GM12878 (cell line): ENCODE measurements at regions not wholly inside any gene's neighbourhood (a gene's known extent, or its start where the extent isn't known, plus 50 kb on each side); places are given as distances from the start of the nearest gene placed in this dataset.

Source experiments
- ATAC-seq: fragments of 200-7000 bp; cut with Tn5 transposase; 3 replicates; pipeline ENCODE4 v1.9.1; 2020; ENCODE audit warnings: mild to moderate bottlenecking, moderate library complexity
- BruUV-seq: library from RNA; stranded (reverse); fragments of 400-500 nt; replicated peaks from 2 replicates; lab custom pipeline; 2021; lab: Mats Ljungman, UMichigan
- CTCF ChIA-PET: fragments of 300-600 bp; sonication (Branson Sonifier 250); formaldehyde crosslinking; extraction: SDS; loops from one replicate; lab custom pipeline; 2021; ENCODE audit warnings: inconsistent platforms; lab: Yijun Ruan, JAX
- POLR2A ChIA-PET: fragments of 350-600 bp; formaldehyde crosslinking; extraction: SDS; loops from one replicate; lab custom pipeline; 2021; ENCODE audit warnings: inconsistent platforms; lab: Charles Lee
- RAD21 ChIA-PET: fragments of 300-600 bp; sonication (Branson Sonifier 250); formaldehyde crosslinking; loops from one replicate; lab custom pipeline; 2023; ENCODE audit warnings: antibody characterized with exemption; ENCODE audit not compliant: unreplicated experiment; lab: Charles Lee
- SMC1A ChIA-PET: fragments of 300-600 bp; sonication (Branson Sonifier 250); formaldehyde crosslinking; loops from one replicate; lab custom pipeline; 2023; ENCODE audit not compliant: unreplicated experiment, uncharacterized antibody; lab: Charles Lee
- DNase-seq: peaks from one replicate; pipeline ENCODE4 v3.0.0-alpha.2; 2011; ENCODE audit warnings: low read depth, low spot score
- FAIRE-seq: peaks from 3 replicates; lab custom pipeline; 2011; peaks lifted over from hg19 to GRCh38; lab: Jason Lieb, UNC
- H2AFZ ChIP-seq: 2 replicates; pipeline ENCODE4 v1.6.0; 2011; ENCODE audit warnings: low read depth, low read length, control low read depth; ENCODE audit not compliant: control insufficient read depth
- H3K27ac ChIP-seq: 2 replicates; pipeline ENCODE4 v1.5.1; 2011; ENCODE audit warnings: control low read depth; ENCODE audit not compliant: control insufficient read depth, insufficient read depth
- H3K27me3 ChIP-seq, 2 experiments: replicated peaks in 1 of 2; 2 replicates each; pipeline versions ENCODE4 v1.6.0 to v1.6.1; 2011; ENCODE audit warnings: low read length in 1 of 2; ENCODE audit not compliant: control insufficient read depth in 2 of 2, insufficient read depth in 2 of 2
- H3K36me3 ChIP-seq, 2 experiments: 2 replicates each; pipeline ENCODE4 v1.5.1; 2011; ENCODE audit warnings: low read length in 1 of 2; ENCODE audit not compliant: control insufficient read depth in 2 of 2, insufficient read depth in 2 of 2
- H3K4me1 ChIP-seq: 2 replicates; pipeline ENCODE4 v1.6.1; 2011; ENCODE audit warnings: mild to moderate bottlenecking, low read length, moderate library complexity, mixed read lengths; ENCODE audit not compliant: control insufficient read depth, insufficient read depth
- H3K4me2 ChIP-seq: 2 replicates; pipeline ENCODE4 v1.6.0; 2011; ENCODE audit warnings: control low read depth; ENCODE audit not compliant: control insufficient read depth, insufficient read depth
- H3K4me3 ChIP-seq: fragments of 200-600 bp; sonication (generic); 2 replicates; pipeline ENCODE4 v1.5.1; 2016
- H3K79me2 ChIP-seq: 2 replicates; pipeline ENCODE4 v1.6.0; 2011; ENCODE audit warnings: low read length; ENCODE audit not compliant: control insufficient read depth, insufficient read depth
- H3K9ac ChIP-seq: 2 replicates; pipeline ENCODE4 v1.8.0; 2011; ENCODE audit warnings: low read length, control low read depth, mixed read lengths; ENCODE audit not compliant: control insufficient read depth, insufficient read depth
- H3K9me3 ChIP-seq: replicated peaks from 3 replicates; pipeline ENCODE4 v1.5.1; 2011; ENCODE audit warnings: mild to moderate bottlenecking, low read length; ENCODE audit not compliant: control insufficient read depth, insufficient read depth
- H4K20me1 ChIP-seq: 2 replicates; pipeline ENCODE4 v1.6.0; 2011; ENCODE audit not compliant: control insufficient read depth, insufficient read depth
- CREB1 ChIP-seq: IDR thresholded peaks from 2 replicates; pipeline ENCODE4 v1.6.1; 2012; ENCODE audit warnings: low read depth, mild to moderate bottlenecking, inconsistent platforms
- CREM ChIP-seq: IDR thresholded peaks from 2 replicates; pipeline ENCODE4 v1.6.1; 2014; ENCODE audit warnings: antibody characterized with exemption, low read depth
- E2F8 ChIP-seq: fragments of 450-650 bp; IDR thresholded peaks from 2 replicates; pipeline ENCODE4 v1.6.1; 2018; ENCODE audit warnings: mild to moderate bottlenecking, low read depth, moderate library complexity; ENCODE audit not compliant: partially characterized antibody
- GATAD2B ChIP-seq: fragments of 450-650 bp; conservative IDR thresholded peaks from 2 replicates; pipeline ENCODE4 v1.6.1; 2017; ENCODE audit warnings: low read depth, mild to moderate bottlenecking, moderate library complexity
- MTA2 ChIP-seq: fragments of 450-650 bp; IDR thresholded peaks from 2 replicates; pipeline ENCODE4 v1.6.1; 2016; ENCODE audit warnings: low read depth, mild to moderate bottlenecking, moderate library complexity
- NR2C2 ChIP-seq: IDR thresholded peaks from 2 replicates; pipeline ENCODE4 v1.6.1; 2011; ENCODE audit warnings: borderline replicate concordance, low read depth; ENCODE audit not compliant: control insufficient read depth, insufficient read length
- PML ChIP-seq: IDR thresholded peaks from 2 replicates; pipeline ENCODE4 v1.6.1; 2012; ENCODE audit warnings: low read length, inconsistent platforms
- SIX5 ChIP-seq: IDR thresholded peaks from 2 replicates; pipeline ENCODE4 v1.6.1; 2011; ENCODE audit warnings: mild to moderate bottlenecking, low read depth, low read length, moderate library complexity; ENCODE audit not compliant: severe bottlenecking
- SMAD5 ChIP-seq: IDR thresholded peaks from 2 replicates; pipeline ENCODE4 v1.6.1; 2016; ENCODE audit warnings: antibody characterized with exemption, low read depth
- TBL1XR1 ChIP-seq: IDR thresholded peaks from 2 replicates; pipeline ENCODE4 v1.6.1; 2012; ENCODE audit warnings: low read depth, low read length, improper control_type of control experiment
- ZNF217 ChIP-seq: fragments of 450-650 bp; IDR thresholded peaks from 2 replicates; pipeline ENCODE4 v1.6.1; 2017; ENCODE audit warnings: antibody characterized with exemption, mild to moderate bottlenecking
- ZNF274 ChIP-seq: IDR thresholded peaks from one replicate; pipeline ENCODE4 v1.8.0; 2011; ENCODE audit not compliant: insufficient read length, insufficient read depth
- ZNF592 ChIP-seq: fragments of 450-650 bp; IDR thresholded peaks from 2 replicates; pipeline ENCODE4 v1.6.1; 2017; ENCODE audit warnings: mild to moderate bottlenecking, moderate library complexity
- WGBS: methylation state at CpG from one replicate; pipeline ENCODE4 v1.1.6; 2016; ENCODE audit warnings: low lambda C conversion rate; ENCODE audit not compliant: insufficient replicate concordance, insufficient coverage; ENCODE audit errors: missing lambda C conversion rate; 5-methylcytosine and 5-hydroxymethylcytosine counted together
- in situ Hi-C: fragments of 300-500 bp; cut with MboI; formaldehyde crosslinking; loops from 9 replicates; pipeline ENCODE4 v1.14.3; 2018; ENCODE audit warnings: mixed read lengths
- intact Hi-C: fragments of 100-400 bp; cut with micrococcal nuclease; formaldehyde crosslinking; loops from one replicate; pipeline ENCODE4 v1.14.2; 2022; ENCODE audit not compliant: unreplicated experiment

- no TSS peak for BruUV-seq
- Histone ChIP-seq H3K27ac (no peak overlapping the region), H3K79me2 (no peaks in the 10 kb centered on the region), H3K27me3 (no peaks in the 10 kb centered on the region), H4K20me1 (no peaks in the 10 kb centered on the region), H3K9ac (no peak overlapping the region), H3K4me2 (no peak overlapping the region), H3K36me3 (no peaks in the 10 kb centered on the region), H3K4me3 (no peak overlapping the region), H2AFZ (no peak overlapping the region), H3K9me3 (no peaks in the 10 kb centered on the region; the same call in 2 of the 3 replicates), H3K4me1 (no peaks in the 10 kb centered on the region)
- no peak for ATAC-seq
- TF ChIP-seq PML (no peak), ZNF274 (no peak), GATAD2B (no peak), ZNF592 (no peak), SMAD5 (no peak), CREM (no peak), NR2C2 (no peak), ZNF217 (no peak), E2F8 (no peak), MTA2 (no peak), TBL1XR1 (no peak), SIX5 (no peak), CREB1 (no peak)
- ChIA-PET CTCF (interaction anchor here (0.6 kb wide), 1 partner anchor 114 kb away, joined by 3 read pairs; no protein-coding TSS in a partner anchor), RAD21 (no interaction called here), SMC1A (no interaction called here), POLR2A (no interaction called here)
- intact Hi-C loops (no loop called here), in situ Hi-C loops (no loop called here)
- 45% methylated on average over 22 of the region's 22 CpGs for WGBS
- no peak for FAIRE-seq
- DNase-seq = no peak
Observed at GRCh38 chr5:2300861-2301574, 418.3 kb upstream of the IRX4 start.
